Uterus (tissue), 3 donors: ENCODE measurements at regions not wholly inside any gene's neighbourhood (a gene's known extent, or its start where the extent isn't known, plus 50 kb on each side); places are given as distances from the start of the nearest gene placed in this dataset.

ENCODE experiments used
- DNase-seq, 2 donors: peaks; one replicate each; pipeline ENCODE4 v3.0.0-alpha.2; 2019 to 2020
- H3K27ac ChIP-seq, 2 donors: fragments of 200-600 bp; sonication (generic); 1 replicate in 1 of 2; 2 replicates in 1 of 2; pipeline ENCODE4 v1.5.1; 2016 to 2018
- H3K27me3 ChIP-seq, 2 donors: fragments of 200-600 bp; sonication (generic); one replicate each; pipeline ENCODE4 v1.5.1; 2018 to 2019; ENCODE audit warnings: control low read depth in 1 of 2
- H3K36me3 ChIP-seq, 2 donors: fragments of 200-600 bp; sonication (generic); one replicate each; pipeline ENCODE4 v1.5.1; 2019; ENCODE audit warnings: control low read depth in 1 of 2
- H3K4me1 ChIP-seq, 2 donors: fragments of 200-600 bp; sonication (generic); one replicate each; pipeline ENCODE4 v1.5.1; 2018 to 2019; ENCODE audit warnings: control low read depth in 1 of 2
- H3K4me3 ChIP-seq, 2 donors: fragments of 200-600 bp; sonication (generic); 1 replicate in 1 of 2; 2 replicates in 1 of 2; pipeline ENCODE4 v1.5.1; 2018 to 2019; ENCODE audit warnings: mild to moderate bottlenecking in 1 of 2
- H3K9me3 ChIP-seq, 2 donors: fragments of 200-600 bp; sonication (generic); one replicate each; pipeline ENCODE4 v1.5.1; 2019; ENCODE audit warnings: control low read depth in 1 of 2
- CTCF ChIP-seq, 4 experiments: fragments of 200-600 bp in 2 of 4; fragments of 450-650 bp in 2 of 4; sonication (generic) in 2 of 4; IDR thresholded peaks; one replicate each; pipeline ENCODE4 v1.5.1; 2016 to 2019; ENCODE audit warnings: antibody characterized with exemption in 4 of 4, mild to moderate bottlenecking in 2 of 4, moderate library complexity in 1 of 4
- POLR2A ChIP-seq, 2 donors: fragments of 450-650 bp; IDR thresholded peaks; one replicate each; pipeline ENCODE4 v1.6.1; 2016; ENCODE audit warnings: antibody characterized with exemption in 2 of 2, mild to moderate bottlenecking in 1 of 2, moderate library complexity in 1 of 2
- intact Hi-C: fragments of 100-400 bp; cut with DNase I; formaldehyde crosslinking; loops from one replicate; pipeline ENCODE4 v1.15.1; 2023; ENCODE audit warnings: low total_unique reads
- donor health status: DM: yes; HTN: yes; CAD: no.

GRCh38 chr5:138697720-138698360 lies 55.4 kb upstream of the CTNNA1 start:
- Histone ChIP-seq H3K27me3 (no peaks in the 10 kb centered on the region), H3K4me3 (no peak overlapping the region), H3K36me3 (no peaks in the 10 kb centered on the region), H3K4me1 (no peaks in the 10 kb centered on the region), H3K27ac (no peak overlapping the region), H3K9me3 (no peaks in the 10 kb centered on the region)
- intact Hi-C loops = no loop called here
- TF ChIP-seq CTCF (IDR thresholded peaks at IDR 0.05) (no peak), POLR2A (IDR thresholded peaks at IDR 0.05) (no peak)
- DNase-seq = no peak

- Histone ChIP-seq H3K27me3 (no peaks in the 10 kb centered on the region), H3K4me3 (no peak overlapping the region), H3K4me1 (no peaks in the 10 kb centered on the region), H3K27ac (no peak overlapping the region), H3K9me3 (no peaks in the 10 kb centered on the region), H3K36me3 (no peaks in the 10 kb centered on the region)
- intact Hi-C loops = no loop called here
- TF ChIP-seq POLR2A (IDR thresholded peaks at IDR 0.05) = no peak
- TF ChIP-seq CTCF (IDR thresholded peaks at IDR 0.05) = no peak
- DNase-seq = no peak
These were observed 56.7 kb upstream of the CTNNA1 start for GRCh38 chr5:138696501-138696900.

- TF ChIP-seq POLR2A (IDR thresholded peaks at IDR 0.05) (no peak), CTCF (IDR thresholded peaks at IDR 0.05) (no peak)
- Histone ChIP-seq H3K27ac (no peak overlapping the region), H3K9me3 (no peaks in the 10 kb centered on the region), H3K4me3 (no peak overlapping the region), H3K27me3 (no peaks in the 10 kb centered on the region), H3K36me3 (no peaks in the 10 kb centered on the region), H3K4me1 (no peaks in the 10 kb centered on the region)
- no peak for DNase-seq
- intact Hi-C loops = no loop called here
These were observed 57.4 kb upstream of the CTNNA1 start for GRCh38 chr5:138695781-138696180.

- DNase-seq = no peak
- H3K27me3 ChIP-seq = no peaks in the 10 kb centered on the region
- H3K36me3 ChIP-seq = no peaks in the 10 kb centered on the region
- H3K4me3 ChIP-seq = no peak overlapping the region
- no peak overlapping the region for H3K27ac ChIP-seq
- intact Hi-C loops = no loop called here
- no peaks in the 10 kb centered on the region for H3K4me1 ChIP-seq
- no peaks in the 10 kb centered on the region for H3K9me3 ChIP-seq
- no peak for TF ChIP-seq CTCF (IDR thresholded peaks at IDR 0.05)
These were observed 59.1 kb upstream of the CTNNA1 start for GRCh38 chr5:138694146-138694545.

GRCh38 chr5:138692370-138692769 lies 60.9 kb upstream of the CTNNA1 start:
- no peaks in the 10 kb centered on the region for H3K4me1 ChIP-seq
- H3K27me3 ChIP-seq = no peaks in the 10 kb centered on the region
- H3K27ac ChIP-seq = no peak overlapping the region
- no peak overlapping the region for H3K4me3 ChIP-seq
- no peaks in the 10 kb centered on the region for H3K36me3 ChIP-seq
- intact Hi-C loops = no loop called here
- TF ChIP-seq CTCF (IDR thresholded peaks at IDR 0.05) = no peak
- TF ChIP-seq POLR2A (IDR thresholded peaks at IDR 0.05) = no peak
- no peaks in the 10 kb centered on the region for H3K9me3 ChIP-seq
- DNase-seq = no peak
